ENCODE measurements at regions not wholly inside any gene's neighbourhood (a gene's known extent, or its start where the extent isn't known, plus 50 kb on each side); places are given as distances from the start of the nearest gene placed in this dataset.

GRCh38 chr3:109569135-109569846, 231.9 kb upstream of the DPPA4 start:
- no peak for DNase-seq (ENCODE audit: low read depth)
- TF ChIP-seq CTCF (IDR thresholded peaks at IDR 0.05; ENCODE audit: insufficient read depth, low read depth, low read length, missing control alignments) = no peak
- H3K4me3 ChIP-seq (ENCODE audit: low read length) = no peak overlapping the region

GRCh38 chr3:109570408-109570807, 233.1 kb upstream of the DPPA4 start:
- no peak overlapping the region for H3K4me3 ChIP-seq (ENCODE audit: low read length)
- no peak for TF ChIP-seq CTCF (IDR thresholded peaks at IDR 0.05; ENCODE audit: insufficient read depth, low read depth, low read length, missing control alignments)
- DNase-seq (ENCODE audit: low read depth) = no peak

GRCh38 chr3:109572301-109572700, 235.0 kb upstream of the DPPA4 start:
- DNase-seq (ENCODE audit: low read depth) = no peak
- H3K4me3 ChIP-seq (ENCODE audit: low read length) = no peak overlapping the region
- TF ChIP-seq CTCF (IDR thresholded peaks at IDR 0.05; ENCODE audit: insufficient read depth, low read depth, low read length, missing control alignments) = no peak

- no peak for DNase-seq (ENCODE audit: low read depth)
- TF ChIP-seq CTCF (IDR thresholded peaks at IDR 0.05; ENCODE audit: insufficient read depth, low read depth, low read length, missing control alignments) = no peak
- no peak overlapping the region for H3K4me3 ChIP-seq (ENCODE audit: low read length)
Observed at GRCh38 chr3:109596991-109597390, 259.6 kb upstream of the DPPA4 start.

DNA sequence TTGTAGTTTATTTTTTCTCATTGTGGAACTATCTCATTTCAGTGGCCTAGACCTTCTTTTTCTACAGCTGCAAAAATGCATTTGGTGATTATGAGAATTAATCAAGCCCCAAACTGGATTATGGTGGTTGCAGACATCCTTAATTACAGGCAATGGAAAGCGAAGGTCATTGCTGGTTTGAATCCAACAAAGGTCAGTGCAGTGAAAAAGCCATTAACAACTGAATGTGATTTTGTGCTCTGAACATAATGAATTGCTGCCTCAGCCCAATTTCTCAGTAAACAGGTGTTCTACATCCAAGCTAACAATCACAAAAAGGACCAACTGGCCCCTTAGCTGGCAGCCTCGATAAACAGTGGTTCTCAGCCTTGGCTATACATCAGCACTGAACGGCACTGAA, 260.1 kb upstream of the DPPA4 start:
- TF ChIP-seq CTCF (IDR thresholded peaks at IDR 0.05; ENCODE audit: insufficient read depth, low read depth, low read length, missing control alignments) = no peak
- no peak overlapping the region for H3K4me3 ChIP-seq (ENCODE audit: low read length)
- no peak for DNase-seq (ENCODE audit: low read depth)

- TF ChIP-seq CTCF (IDR thresholded peaks at IDR 0.05; ENCODE audit: insufficient read depth, low read depth, low read length, missing control alignments) = no peak
- no peak for DNase-seq (ENCODE audit: low read depth)
- no peak overlapping the region for H3K4me3 ChIP-seq (ENCODE audit: low read length)
Observed at GRCh38 chr3:109607897-109608296, 270.6 kb upstream of the DPPA4 start.

- no peak overlapping the region for H3K4me3 ChIP-seq (ENCODE audit: low read length)
- DNase-seq (ENCODE audit: low read depth) = no peak
- TF ChIP-seq CTCF (IDR thresholded peaks at IDR 0.05; ENCODE audit: insufficient read depth, low read depth, low read length, missing control alignments) = no peak
Observed at GRCh38 chr3:109608574-109608973, 271.2 kb upstream of the DPPA4 start.

Data from epithelial cell of esophagus (primary cell).